ENCODE measurements at regions not wholly inside any gene's neighbourhood (a gene's known extent, or its start where the extent isn't known, plus 50 kb on each side); places are given as distances from the start of the nearest gene placed in this dataset.

- TF ChIP-seq CTCF (IDR thresholded peaks at IDR 0.05) (no peak), POLR2A (IDR thresholded peaks at IDR 0.05) (no peak)
Measured at GRCh38 chr6:112787371-112787770, 440.2 kb downstream of the RFPL4B start.

Measured in esophagus squamous epithelium (tissue), 4 donors.